HEK293 (cell line): ENCODE measurements at regions not wholly inside any gene's neighbourhood (a gene's known extent, or its start where the extent isn't known, plus 50 kb on each side); places are given as distances from the start of the nearest gene placed in this dataset.

Source experiments
- CTCF ChIA-PET: fragments of 350-600 bp; formaldehyde crosslinking; extraction: SDS; loops from one replicate; lab custom pipeline; 2021; ENCODE audit warnings: antibody characterized with exemption; lab: Yijun Ruan, JAX
- POLR2A ChIA-PET: fragments of 300-600 bp; formaldehyde crosslinking; extraction: SDS; loops from one replicate; lab custom pipeline; 2020; ENCODE audit warnings: antibody characterized with exemption, inconsistent platforms; lab: Yijun Ruan, JAX
- H3K27ac ChIP-seq: fragments of 200-500 bp; sonication (Bioruptor generic); 2 replicates; pipeline ENCODE4 v1.5.1; 2014; ENCODE audit warnings: low read depth, low read length, control low read depth, inconsistent platforms; ENCODE audit errors: extremely low read depth
- H3K36me3 ChIP-seq, 2 experiments: fragments of 200-500 bp in 1 of 2; sonication (Bioruptor generic) in 1 of 2; 1 replicate in 1 of 2; 2 replicates in 1 of 2; pipeline ENCODE4 v1.5.1; 2014 to 2017; ENCODE audit warnings: inconsistent platforms in 2 of 2, low read length in 2 of 2; ENCODE audit not compliant: control insufficient read depth in 2 of 2, insufficient read depth in 1 of 2
- H3K4me1 ChIP-seq: fragments of 200-500 bp; sonication (Bioruptor generic); 2 replicates; pipeline ENCODE4 v1.5.1; 2014; ENCODE audit warnings: mild to moderate bottlenecking, low read length, inconsistent platforms; ENCODE audit not compliant: control insufficient read depth, insufficient read depth
- H3K4me3 ChIP-seq: 2 replicates; pipeline ENCODE4 v1.5.1; 2011; ENCODE audit warnings: low read depth, mild to moderate bottlenecking, control low read depth, low read length, moderate library complexity
- H3K9me3 ChIP-seq: fragments of 200-500 bp; sonication (Bioruptor generic); 2 replicates; pipeline ENCODE4 v1.5.1; 2014; ENCODE audit warnings: low read depth, low read length, inconsistent platforms; ENCODE audit not compliant: control insufficient read depth, insufficient read depth
- HOXA7 ChIP-seq: sonication (generic); formaldehyde crosslinking; IDR thresholded peaks from 2 replicates; pipeline ENCODE4 v1.8.1; 2022; ENCODE audit warnings: missing genetic modification reagents, borderline replicate concordance
- KLF1 ChIP-seq: fragments of 450-650 bp; formaldehyde crosslinking; IDR thresholded peaks from 2 replicates; pipeline ENCODE4 v1.5.1; 2016; ENCODE audit warnings: missing biosample characterization, missing genetic modification characterization
- KLF8 ChIP-seq: fragments of 450-650 bp; formaldehyde crosslinking; IDR thresholded peaks from 2 replicates; pipeline ENCODE4 v1.5.1; 2016; ENCODE audit warnings: missing biosample characterization, missing genetic modification characterization
- ZEB2 ChIP-seq: fragments of 450-650 bp; formaldehyde crosslinking; IDR thresholded peaks from 2 replicates; pipeline ENCODE4 v1.5.1; 2016; ENCODE audit warnings: missing biosample characterization, missing genetic modification characterization
- ZIC2 ChIP-seq: fragments of 450-650 bp; formaldehyde crosslinking; IDR thresholded peaks from 2 replicates; pipeline ENCODE4 v1.5.1; 2016; ENCODE audit warnings: missing biosample characterization, missing genetic modification characterization
- ZNF19 ChIP-seq: fragments of 450-650 bp; formaldehyde crosslinking; IDR thresholded peaks from 2 replicates; pipeline ENCODE4; 2016; ENCODE audit warnings: missing biosample characterization, missing genetic modification characterization, low read depth
- ZNF292 ChIP-seq: fragments of 450-650 bp; formaldehyde crosslinking; IDR thresholded peaks from 2 replicates; pipeline ENCODE4 v1.5.1; 2016; ENCODE audit warnings: low read depth, missing biosample characterization, missing genetic modification characterization, borderline replicate concordance
- ZNF324 ChIP-seq: fragments of 450-650 bp; formaldehyde crosslinking; IDR thresholded peaks from 2 replicates; pipeline ENCODE4 v1.5.1; 2016; ENCODE audit warnings: missing biosample characterization, missing genetic modification characterization
- ZNF433 ChIP-seq: fragments of 450-650 bp; formaldehyde crosslinking; IDR thresholded peaks from 2 replicates; pipeline ENCODE4 v1.5.1; 2016; ENCODE audit warnings: missing biosample characterization, missing genetic modification characterization, low read depth
- TF ChIP-seq, protein P1 (sequence below): fragments of 450-650 bp; formaldehyde crosslinking; IDR thresholded peaks from 2 replicates; pipeline ENCODE4 v1.5.1; 2016; ENCODE audit warnings: missing biosample characterization, missing genetic modification characterization
- TF ChIP-seq, protein P2 (sequence below): fragments of 450-650 bp; formaldehyde crosslinking; IDR thresholded peaks from 2 replicates; pipeline ENCODE4 v1.5.1; 2017; ENCODE audit warnings: missing biosample characterization, missing genetic modification characterization
- TF ChIP-seq, protein P3 (sequence below): fragments of 450-650 bp; formaldehyde crosslinking; IDR thresholded peaks from 2 replicates; pipeline ENCODE4 v1.5.1; 2016; ENCODE audit warnings: missing biosample characterization, missing genetic modification characterization
- TF ChIP-seq, protein P4 (sequence below): fragments of 450-650 bp; formaldehyde crosslinking; conservative IDR thresholded peaks from 2 replicates; pipeline ENCODE4 v1.5.1; 2016; ENCODE audit warnings: low read depth, missing biosample characterization, missing genetic modification characterization
- TF ChIP-seq, protein P5 (sequence below): fragments of 450-650 bp; formaldehyde crosslinking; IDR thresholded peaks from 2 replicates; pipeline ENCODE4 v1.5.1; 2016; ENCODE audit warnings: missing biosample characterization, missing genetic modification characterization

DNA sequence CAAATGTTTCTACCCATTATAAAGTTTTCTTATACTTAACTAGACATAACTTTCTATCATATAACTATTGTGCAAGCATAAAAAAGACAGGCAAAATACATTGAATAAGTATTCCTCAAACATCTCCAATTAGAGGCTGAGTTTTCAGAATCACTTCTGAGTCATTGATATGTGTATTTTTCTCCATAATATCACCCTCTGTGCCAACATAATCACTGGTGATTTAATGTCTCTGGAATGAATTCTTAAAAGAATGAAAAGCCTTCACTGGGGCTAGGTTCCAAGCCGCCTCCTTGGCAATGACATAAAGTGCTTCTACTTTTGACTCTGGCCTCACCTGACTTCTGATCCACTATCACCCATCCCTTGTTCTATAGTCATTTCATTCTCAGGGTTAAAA lies 197.0 kb upstream of the E2F8 start:
- POLR2A ChIA-PET: no interaction called here
- no peak overlapping the region for H3K27ac ChIP-seq
- no peak for TF ChIP-seq ZNF324 (tag by site-specific recombination)
- TF ChIP-seq, protein P1, sequence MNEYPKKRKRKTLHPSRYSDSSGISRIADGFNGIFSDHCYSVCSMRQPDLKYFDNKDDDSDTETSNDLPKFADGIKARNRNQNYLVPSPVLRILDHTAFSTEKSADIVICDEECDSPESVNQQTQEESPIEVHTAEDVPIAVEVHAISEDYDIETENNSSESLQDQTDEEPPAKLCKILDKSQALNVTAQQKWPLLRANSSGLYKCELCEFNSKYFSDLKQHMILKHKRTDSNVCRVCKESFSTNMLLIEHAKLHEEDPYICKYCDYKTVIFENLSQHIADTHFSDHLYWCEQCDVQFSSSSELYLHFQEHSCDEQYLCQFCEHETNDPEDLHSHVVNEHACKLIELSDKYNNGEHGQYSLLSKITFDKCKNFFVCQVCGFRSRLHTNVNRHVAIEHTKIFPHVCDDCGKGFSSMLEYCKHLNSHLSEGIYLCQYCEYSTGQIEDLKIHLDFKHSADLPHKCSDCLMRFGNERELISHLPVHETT (tag by site-specific recombination): no peak
- TF ChIP-seq ZEB2 (tag by site-specific recombination): no peak
- TF ChIP-seq, protein P2, sequence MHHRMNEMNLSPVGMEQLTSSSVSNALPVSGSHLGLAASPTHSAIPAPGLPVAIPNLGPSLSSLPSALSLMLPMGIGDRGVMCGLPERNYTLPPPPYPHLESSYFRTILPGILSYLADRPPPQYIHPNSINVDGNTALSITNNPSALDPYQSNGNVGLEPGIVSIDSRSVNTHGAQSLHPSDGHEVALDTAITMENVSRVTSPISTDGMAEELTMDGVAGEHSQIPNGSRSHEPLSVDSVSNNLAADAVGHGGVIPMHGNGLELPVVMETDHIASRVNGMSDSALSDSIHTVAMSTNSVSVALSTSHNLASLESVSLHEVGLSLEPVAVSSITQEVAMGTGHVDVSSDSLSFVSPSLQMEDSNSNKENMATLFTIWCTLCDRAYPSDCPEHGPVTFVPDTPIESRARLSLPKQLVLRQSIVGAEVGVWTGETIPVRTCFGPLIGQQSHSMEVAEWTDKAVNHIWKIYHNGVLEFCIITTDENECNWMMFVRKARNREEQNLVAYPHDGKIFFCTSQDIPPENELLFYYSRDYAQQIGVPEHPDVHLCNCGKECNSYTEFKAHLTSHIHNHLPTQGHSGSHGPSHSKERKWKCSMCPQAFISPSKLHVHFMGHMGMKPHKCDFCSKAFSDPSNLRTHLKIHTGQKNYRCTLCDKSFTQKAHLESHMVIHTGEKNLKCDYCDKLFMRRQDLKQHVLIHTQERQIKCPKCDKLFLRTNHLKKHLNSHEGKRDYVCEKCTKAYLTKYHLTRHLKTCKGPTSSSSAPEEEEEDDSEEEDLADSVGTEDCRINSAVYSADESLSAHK (tag by site-specific recombination): no peak
- TF ChIP-seq ZNF292 (tag by site-specific recombination): no peak
- TF ChIP-seq ZNF19: no peak
- TF ChIP-seq KLF1: no peak
- TF ChIP-seq KLF8: no peak
- no peak for TF ChIP-seq ZIC2 (tag by site-specific recombination)
- TF ChIP-seq HOXA7: no peak
- TF ChIP-seq, protein P3, sequence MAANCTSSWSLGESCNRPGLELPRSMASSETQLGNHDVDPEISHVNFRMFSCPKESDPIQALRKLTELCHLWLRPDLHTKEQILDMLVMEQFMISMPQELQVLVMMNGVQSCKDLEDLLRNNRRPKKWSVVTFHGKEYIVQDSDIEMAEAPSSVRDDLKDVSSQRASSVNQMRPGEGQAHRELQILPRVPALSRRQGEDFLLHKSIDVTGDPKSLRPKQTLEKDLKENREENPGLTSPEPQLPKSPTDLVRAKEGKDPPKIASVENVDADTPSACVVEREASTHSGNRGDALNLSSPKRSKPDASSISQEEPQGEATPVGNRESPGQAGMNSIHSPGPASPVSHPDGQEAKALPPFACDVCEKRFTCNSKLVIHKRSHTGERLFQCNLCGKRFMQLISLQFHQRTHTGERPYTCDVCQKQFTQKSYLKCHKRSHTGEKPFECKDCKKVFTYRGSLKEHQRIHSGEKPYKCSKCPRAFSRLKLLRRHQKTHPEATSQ (tag by site-specific recombination): no peak
- TF ChIP-seq ZNF433: no peak
- H3K4me1 ChIP-seq: no peaks in the 10 kb centered on the region; the same call in 1 of the 2 replicates
- H3K9me3 ChIP-seq: no peaks in the 10 kb centered on the region
- CTCF ChIA-PET: no interaction called here
- no peak overlapping the region for H3K4me3 ChIP-seq
- no peaks in the 10 kb centered on the region for H3K36me3 ChIP-seq

DNA sequence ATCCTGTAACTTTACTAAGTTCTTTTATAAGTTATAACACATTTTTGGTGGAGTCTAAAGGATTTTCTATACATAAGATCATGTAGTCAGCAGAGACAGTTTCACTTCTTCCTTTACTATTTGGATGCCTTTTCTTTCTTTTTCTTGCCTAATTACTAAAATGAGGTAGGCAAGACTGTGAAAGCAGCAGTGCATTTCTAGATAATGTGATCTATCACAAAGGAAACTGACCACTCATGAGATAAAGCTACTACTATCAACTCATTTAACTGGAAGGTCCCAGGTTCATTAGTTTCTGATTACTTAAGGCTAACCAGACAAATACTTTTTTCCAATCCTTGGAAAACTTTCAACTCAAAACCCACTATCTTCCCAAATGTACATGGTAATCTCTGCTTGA lies 196.2 kb upstream of the E2F8 start:
- no peaks in the 10 kb centered on the region for H3K9me3 ChIP-seq
- ChIA-PET CTCF (interaction anchor here (0.7 kb wide), 1 partner anchor 31 kb away, joined by 3 read pairs; no protein-coding TSS in a partner anchor), POLR2A (no interaction called here)
- TF ChIP-seq ZNF19: no peak
- TF ChIP-seq, protein P4, sequence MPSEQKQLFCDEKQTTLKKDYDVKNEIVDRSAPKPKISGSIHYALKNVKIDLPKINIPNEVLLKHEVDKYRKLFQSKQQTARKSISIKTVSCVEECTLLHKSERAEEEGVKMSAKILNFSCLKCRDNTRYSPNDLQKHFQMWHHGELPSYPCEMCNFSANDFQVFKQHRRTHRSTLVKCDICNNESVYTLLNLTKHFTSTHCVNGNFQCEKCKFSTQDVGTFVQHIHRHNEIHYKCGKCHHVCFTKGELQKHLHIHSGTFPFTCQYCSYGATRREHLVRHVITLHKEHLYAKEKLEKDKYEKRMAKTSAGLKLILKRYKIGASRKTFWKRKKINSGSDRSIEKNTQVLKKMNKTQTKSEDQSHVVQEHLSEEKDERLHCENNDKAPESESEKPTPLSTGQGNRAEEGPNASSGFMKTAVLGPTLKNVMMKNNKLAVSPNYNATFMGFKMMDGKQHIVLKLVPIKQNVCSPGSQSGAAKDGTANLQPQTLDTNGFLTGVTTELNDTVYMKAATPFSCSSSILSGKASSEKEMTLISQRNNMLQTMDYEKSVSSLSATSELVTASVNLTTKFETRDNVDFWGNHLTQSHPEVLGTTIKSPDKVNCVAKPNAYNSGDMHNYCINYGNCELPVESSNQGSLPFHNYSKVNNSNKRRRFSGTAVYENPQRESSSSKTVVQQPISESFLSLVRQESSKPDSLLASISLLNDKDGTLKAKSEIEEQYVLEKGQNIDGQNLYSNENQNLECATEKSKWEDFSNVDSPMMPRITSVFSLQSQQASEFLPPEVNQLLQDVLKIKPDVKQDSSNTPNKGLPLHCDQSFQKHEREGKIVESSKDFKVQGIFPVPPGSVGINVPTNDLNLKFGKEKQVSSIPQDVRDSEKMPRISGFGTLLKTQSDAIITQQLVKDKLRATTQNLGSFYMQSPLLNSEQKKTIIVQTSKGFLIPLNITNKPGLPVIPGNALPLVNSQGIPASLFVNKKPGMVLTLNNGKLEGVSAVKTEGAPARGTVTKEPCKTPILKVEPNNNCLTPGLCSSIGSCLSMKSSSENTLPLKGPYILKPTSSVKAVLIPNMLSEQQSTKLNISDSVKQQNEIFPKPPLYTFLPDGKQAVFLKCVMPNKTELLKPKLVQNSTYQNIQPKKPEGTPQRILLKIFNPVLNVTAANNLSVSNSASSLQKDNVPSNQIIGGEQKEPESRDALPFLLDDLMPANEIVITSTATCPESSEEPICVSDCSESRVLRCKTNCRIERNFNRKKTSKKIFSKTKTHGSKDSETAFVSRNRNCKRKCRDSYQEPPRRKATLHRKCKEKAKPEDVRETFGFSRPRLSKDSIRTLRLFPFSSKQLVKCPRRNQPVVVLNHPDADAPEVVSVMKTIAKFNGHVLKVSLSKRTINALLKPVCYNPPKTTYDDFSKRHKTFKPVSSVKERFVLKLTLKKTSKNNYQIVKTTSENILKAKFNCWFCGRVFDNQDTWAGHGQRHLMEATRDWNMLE (tag by site-specific recombination): no peak
- TF ChIP-seq, protein P5, sequence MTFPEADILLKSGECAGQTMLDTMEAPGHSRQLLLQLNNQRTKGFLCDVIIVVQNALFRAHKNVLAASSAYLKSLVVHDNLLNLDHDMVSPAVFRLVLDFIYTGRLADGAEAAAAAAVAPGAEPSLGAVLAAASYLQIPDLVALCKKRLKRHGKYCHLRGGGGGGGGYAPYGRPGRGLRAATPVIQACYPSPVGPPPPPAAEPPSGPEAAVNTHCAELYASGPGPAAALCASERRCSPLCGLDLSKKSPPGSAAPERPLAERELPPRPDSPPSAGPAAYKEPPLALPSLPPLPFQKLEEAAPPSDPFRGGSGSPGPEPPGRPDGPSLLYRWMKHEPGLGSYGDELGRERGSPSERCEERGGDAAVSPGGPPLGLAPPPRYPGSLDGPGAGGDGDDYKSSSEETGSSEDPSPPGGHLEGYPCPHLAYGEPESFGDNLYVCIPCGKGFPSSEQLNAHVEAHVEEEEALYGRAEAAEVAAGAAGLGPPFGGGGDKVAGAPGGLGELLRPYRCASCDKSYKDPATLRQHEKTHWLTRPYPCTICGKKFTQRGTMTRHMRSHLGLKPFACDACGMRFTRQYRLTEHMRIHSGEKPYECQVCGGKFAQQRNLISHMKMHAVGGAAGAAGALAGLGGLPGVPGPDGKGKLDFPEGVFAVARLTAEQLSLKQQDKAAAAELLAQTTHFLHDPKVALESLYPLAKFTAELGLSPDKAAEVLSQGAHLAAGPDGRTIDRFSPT (tag by site-specific recombination): no peak
- TF ChIP-seq, all 188 proteins: peak for 0
- Histone ChIP-seq H3K4me1 (no peaks in the 10 kb centered on the region; the same call in 1 of the 2 replicates), H3K36me3 (no peaks in the 10 kb centered on the region), H3K4me3 (no peak overlapping the region), H3K27ac (no peak overlapping the region)
